ENCODE measurements at regions not wholly inside any gene's neighbourhood (a gene's known extent, or its start where the extent isn't known, plus 50 kb on each side); places are given as distances from the start of the nearest gene placed in this dataset.

GRCh38 chr1:13968361-13968760, 268.4 kb downstream of the PRDM2 start:
- no peak for DNase-seq

GRCh38 chr1:13970631-13971247, 270.8 kb downstream of the PRDM2 start:
- no peak for DNase-seq

- no peak for DNase-seq
Measured at GRCh38 chr1:13976485-13976884, 276.5 kb downstream of the PRDM2 start.

- DNase-seq, result no peak
Measured at GRCh38 chr1:13981142-13981541, 281.2 kb downstream of the PRDM2 start.

GRCh38 chr1:13983393-13983792, 283.4 kb downstream of the PRDM2 start:
- no peak for DNase-seq

GRCh38 chr1:13990939-13991338, 291.0 kb downstream of the PRDM2 start:
- DNase-seq, result peak; percentile 44

GRCh38 chr1:13992489-13993285, 292.7 kb downstream of the PRDM2 start:
- DNase-seq, result no peak

- DNase-seq, result no peak
Measured at GRCh38 chr1:13994386-13994785, 294.4 kb downstream of the PRDM2 start.

- DNase-seq, result no peak
Measured at GRCh38 chr1:13996334-13996733, 296.3 kb downstream of the PRDM2 start.

GRCh38 chr1:14003552-14003951, 303.6 kb downstream of the PRDM2 start:
- DNase-seq, result no peak

GRCh38 chr1:14009582-14009981, 309.6 kb downstream of the PRDM2 start:
- no peak for DNase-seq

GRCh38 chr1:14010476-14010875, 310.5 kb downstream of the PRDM2 start:
- DNase-seq, result no peak

GRCh38 chr1:14011132-14011531, 311.1 kb downstream of the PRDM2 start:
- DNase-seq, result no peak

GRCh38 chr1:14011888-14012287, 311.9 kb downstream of the PRDM2 start:
- no peak for DNase-seq

- no peak for DNase-seq
Measured at GRCh38 chr1:14014929-14015328, 314.9 kb downstream of the PRDM2 start.

GRCh38 chr1:14015917-14016316, 315.9 kb downstream of the PRDM2 start:
- DNase-seq, result no peak

GRCh38 chr1:14017531-14017961, 317.6 kb downstream of the PRDM2 start:
- DNase-seq, result peak; percentile 59

GRCh38 chr1:14019461-14019860, 319.5 kb downstream of the PRDM2 start:
- DNase-seq, result no peak

- no peak for DNase-seq
Measured at GRCh38 chr1:14020006-14020405, 320.0 kb downstream of the PRDM2 start.

- no peak for DNase-seq
Measured at GRCh38 chr1:14027099-14027498, 327.1 kb downstream of the PRDM2 start.

GRCh38 chr1:14031461-14031860, 331.5 kb downstream of the PRDM2 start:
- no peak for DNase-seq

- no peak for DNase-seq
Measured at GRCh38 chr1:14034506-14034905, 334.5 kb downstream of the PRDM2 start.

GRCh38 chr1:14037101-14037847, 337.3 kb downstream of the PRDM2 start:
- no peak for DNase-seq
